ENCODE measurements at regions not wholly inside any gene's neighbourhood (a gene's known extent, or its start where the extent isn't known, plus 50 kb on each side); places are given as distances from the start of the nearest gene placed in this dataset.

- TF ChIP-seq EZH2 (IDR thresholded peaks at IDR 0.05; ENCODE audit: low read length, unreplicated experiment) (no peak), CTCF (conservative IDR thresholded peaks at IDR 0.05; ENCODE audit: low read depth, low read length) (no peak), EZH2phosphoT487 (IDR thresholded peaks at IDR 0.05; ENCODE audit: borderline replicate concordance, low read length) (no peak)
These were observed 473.8 kb upstream of the PTCHD4 start for GRCh38 chr6:48584846-48585245.

Data from PC-3 (cell line).